Germinal center (tissue), 1 donor: ENCODE measurements at regions not wholly inside any gene's neighbourhood (a gene's known extent, or its start where the extent isn't known, plus 50 kb on each side); places are given as distances from the start of the nearest gene placed in this dataset.

Source experiments
- DNase-seq: peaks from one replicate; pipeline ENCODE4 v3.0.0; 2012; ENCODE audit warnings: mixed read lengths, low spot score

GRCh38 chr6:87806635-87807034 is 104.6 kb upstream of the AKIRIN2 start:
- DNase-seq: no peak

DNA sequence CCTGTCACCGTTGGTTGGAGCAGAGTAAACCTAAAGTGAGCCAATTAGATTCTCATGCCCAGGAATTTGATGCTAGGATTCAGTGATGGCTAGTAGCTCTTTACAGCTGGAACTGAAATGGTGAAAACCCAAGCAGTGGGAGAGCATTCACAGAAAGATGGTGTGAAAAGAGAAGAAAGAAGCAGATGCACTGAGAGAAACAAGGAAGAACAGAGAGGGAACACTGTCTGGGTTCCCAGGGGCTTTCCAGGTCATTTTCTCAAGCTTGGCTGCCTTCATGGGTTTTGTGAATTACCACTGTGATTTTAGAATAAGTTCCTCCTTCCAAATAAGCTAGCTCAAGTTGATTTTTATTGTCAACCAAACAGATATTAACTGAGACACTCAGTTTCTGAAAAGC is 104.1 kb upstream of the AKIRIN2 start:
- no peak for DNase-seq

DNA sequence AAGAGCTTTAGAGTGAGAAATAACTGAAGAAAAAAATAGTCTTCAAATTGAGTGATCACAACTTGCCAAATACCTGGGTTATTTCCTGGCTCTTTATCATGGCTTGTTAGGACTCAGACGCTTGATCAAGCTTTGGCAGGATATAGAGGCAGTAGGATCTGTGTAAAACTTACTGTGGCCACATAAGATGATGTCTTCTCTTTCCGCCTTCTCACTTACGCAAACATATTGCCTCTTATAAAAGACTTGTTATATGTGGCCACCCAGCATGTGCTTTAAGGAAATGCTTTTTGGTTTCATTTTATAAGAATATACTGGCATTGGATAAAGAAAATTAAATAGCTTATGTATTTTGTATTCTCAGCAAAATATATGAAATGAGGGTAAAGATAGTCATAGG is 101.8 kb upstream of the AKIRIN2 start:
- DNase-seq: no peak

DNA sequence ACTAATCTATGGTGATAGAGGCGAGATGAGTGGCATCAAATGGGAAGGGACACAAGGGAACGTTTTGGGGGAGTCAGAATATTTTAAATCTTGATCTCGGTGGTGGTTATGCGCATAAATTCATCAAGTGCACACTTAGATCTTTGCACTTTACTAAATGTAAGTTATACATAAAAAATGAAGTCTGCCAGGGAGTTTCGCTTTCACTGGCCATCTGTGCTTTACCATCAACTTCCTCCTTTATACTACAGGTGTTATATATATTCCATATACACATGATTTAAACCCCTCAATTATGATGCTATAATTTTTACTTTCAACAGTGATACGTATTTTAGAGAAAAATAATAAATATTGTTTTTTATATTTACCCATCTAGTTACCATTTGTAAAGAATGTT is 97.6 kb upstream of the AKIRIN2 start:
- peak; percentile 62 for DNase-seq

GRCh38 chr6:87798393-87799278 is 96.6 kb upstream of the AKIRIN2 start:
- no peak for DNase-seq

- DNase-seq: no peak
Measured at GRCh38 chr6:87794922-87795885, 93.2 kb upstream of the AKIRIN2 start.

DNA sequence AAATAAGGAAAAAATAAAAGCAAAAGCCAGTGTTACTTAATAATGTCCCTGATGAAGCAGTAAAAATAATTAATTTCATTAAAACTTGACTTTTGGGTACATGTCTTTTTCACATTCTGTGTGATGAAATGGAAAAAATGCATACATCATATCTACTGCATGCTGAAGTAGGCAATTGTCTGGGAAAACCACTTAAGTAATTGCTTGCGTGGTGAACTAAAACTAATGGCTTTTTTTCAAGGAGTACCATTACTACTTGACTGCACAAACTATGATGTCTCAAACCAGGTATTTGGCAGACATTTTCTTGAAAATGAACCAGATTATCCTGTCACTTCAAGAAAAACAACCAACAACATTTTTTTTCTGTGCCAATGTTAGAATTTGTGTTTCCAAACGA is 91.3 kb upstream of the AKIRIN2 start:
- no peak for DNase-seq

GRCh38 chr6:87791982-87792381 is 89.9 kb upstream of the AKIRIN2 start:
- no peak for DNase-seq

- DNase-seq: no peak
Measured at GRCh38 chr6:87791485-87791884, 89.5 kb upstream of the AKIRIN2 start.

DNA sequence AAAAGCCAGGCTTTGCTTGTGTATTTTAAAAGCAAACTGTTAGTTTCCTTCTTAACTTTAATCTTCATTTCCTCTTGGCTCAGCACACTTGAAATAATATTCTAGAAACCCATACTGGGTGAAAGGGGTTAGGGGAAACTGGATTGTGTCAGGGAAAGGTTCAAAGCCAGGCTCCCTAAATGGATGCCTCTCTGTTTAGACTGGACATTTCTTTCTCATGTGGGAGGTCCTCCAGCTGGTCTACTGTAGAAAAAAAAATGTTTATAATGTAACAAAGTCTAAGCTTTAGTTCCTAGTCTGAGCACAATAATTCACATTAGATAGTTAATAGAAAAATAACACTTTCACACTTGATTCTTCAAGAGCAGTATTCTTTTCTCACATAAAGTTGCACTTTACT is 89.0 kb upstream of the AKIRIN2 start:
- DNase-seq: no peak

DNA sequence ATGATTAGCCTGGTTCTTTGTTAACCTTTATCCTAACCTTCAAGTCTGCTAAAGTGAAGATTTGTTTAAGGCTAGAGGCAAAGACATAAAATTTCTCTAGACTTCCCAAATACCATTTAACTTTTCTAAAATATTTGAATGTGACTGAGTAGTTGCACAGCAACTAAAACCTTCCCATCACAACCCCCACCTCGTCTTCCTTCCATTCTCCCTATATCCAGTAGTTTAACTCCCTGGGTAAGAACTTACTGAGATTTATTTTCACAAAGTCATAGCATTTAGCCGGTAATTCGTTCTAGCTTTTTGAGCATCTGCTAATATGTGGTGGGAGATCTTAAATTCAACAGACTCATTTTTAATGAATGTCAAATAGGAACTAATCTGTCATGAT is 87.9 kb upstream of the AKIRIN2 start:
- no peak for DNase-seq

DNA sequence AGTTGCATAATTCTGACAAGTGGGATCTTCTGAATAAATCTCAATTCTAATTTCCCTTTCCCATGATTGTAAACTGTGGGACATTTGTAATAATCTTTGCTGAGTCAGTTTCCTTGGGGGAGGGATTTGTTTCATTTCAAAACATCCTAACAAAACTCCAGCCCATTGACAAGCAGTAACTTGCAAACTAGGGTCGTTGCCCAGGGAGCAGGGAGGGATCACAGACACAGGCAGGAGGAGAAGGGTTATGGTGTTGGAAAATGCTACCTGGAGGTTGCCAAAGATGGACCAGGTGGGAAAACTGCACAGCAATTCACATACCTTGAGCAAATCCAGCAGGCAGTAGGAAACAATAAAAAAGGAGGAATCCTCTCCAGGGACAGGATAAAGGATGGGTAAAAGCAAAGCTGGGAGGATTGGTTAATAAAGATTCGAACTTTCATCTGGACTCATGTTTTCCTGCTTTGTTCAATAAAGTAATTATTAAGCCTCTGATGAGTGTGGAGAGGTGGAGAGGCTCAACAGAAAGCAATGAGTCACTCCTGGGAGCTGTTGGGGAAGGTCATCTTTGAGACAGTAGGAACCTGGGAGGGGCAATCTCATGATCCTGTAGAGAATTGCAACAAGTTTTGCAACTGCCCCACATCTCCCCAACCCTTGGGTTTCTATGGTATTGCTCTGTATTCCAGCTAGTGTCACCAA is 87.3 kb upstream of the AKIRIN2 start:
- no peak for DNase-seq

GRCh38 chr6:87788141-87788540 is 86.1 kb upstream of the AKIRIN2 start:
- no peak for DNase-seq

DNA sequence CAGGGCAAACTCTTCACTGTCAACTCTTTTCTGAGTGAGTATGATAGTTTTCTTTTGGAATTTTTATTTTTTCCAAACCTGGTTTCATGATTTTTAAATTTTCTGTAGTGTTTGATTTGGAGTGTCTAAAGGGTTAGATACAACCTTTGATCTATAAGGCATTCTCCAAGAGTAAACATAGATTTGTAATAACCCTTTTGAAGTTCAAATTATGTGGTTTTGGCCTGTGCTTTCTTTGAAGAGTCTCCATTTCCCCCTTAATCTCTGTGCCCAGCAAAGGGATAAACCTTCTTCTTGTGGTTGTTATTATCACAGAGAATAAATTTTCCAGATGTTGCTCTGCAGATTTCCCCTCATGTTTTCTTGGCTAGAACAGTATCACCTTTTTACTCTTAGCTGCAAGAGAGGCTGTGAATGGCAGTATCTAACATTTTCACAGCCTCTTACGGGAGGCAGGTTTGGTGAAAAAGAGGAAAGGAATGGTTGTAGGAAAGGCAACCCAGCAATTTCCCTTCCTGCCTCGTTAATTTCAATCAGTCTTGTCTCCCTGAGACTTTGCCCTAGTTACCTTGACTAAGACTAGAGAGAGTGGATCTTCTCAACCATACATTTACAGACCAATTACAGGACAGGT is 83.3 kb upstream of the AKIRIN2 start:
- no peak for DNase-seq

GRCh38 chr6:87784690-87785089 is 82.7 kb upstream of the AKIRIN2 start:
- DNase-seq: no peak

DNA sequence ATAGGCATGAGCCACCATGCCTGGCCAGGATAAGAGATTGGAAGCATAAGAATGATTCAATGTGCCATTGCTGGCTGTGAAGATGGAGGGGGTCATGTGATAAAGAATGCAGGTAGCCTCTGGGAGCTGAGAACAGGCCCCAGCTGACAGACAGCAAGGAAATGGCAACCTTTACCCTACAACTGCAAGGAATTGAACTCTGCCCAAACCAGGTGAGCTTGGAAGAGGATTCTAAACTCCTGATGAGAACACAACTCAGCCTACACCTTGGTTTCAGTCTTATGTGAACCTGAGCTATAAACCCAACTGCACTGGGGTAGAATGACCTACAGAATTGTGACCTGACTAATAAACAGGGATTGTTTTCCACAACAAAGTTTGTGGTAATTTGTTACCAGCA is 82.0 kb upstream of the AKIRIN2 start:
- DNase-seq: no peak

GRCh38 chr6:87779542-87779941 is 77.5 kb upstream of the AKIRIN2 start:
- DNase-seq: no peak

- DNase-seq: no peak
Measured at GRCh38 chr6:87772597-87773530, 70.8 kb upstream of the AKIRIN2 start.

DNA sequence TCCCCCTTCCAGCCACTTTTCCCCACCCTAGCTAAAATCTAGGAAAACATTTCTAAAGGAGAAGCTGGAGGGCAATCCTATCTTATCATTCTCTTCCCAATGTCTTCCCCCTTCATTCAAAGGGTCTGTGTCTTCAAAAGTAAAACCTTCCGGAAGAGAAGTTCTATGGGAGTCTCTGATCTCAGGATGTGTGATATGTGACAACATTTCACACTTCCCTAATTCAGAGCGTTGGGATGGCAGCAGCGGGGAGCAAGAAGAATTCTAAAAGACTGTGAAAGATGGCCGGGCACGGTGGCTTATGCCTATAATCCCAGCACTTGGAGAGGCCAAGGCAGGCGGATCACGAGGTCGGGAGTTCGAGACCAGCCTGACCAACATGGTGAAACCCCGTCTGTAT is 65.4 kb upstream of the AKIRIN2 start:
- no peak for DNase-seq

DNA sequence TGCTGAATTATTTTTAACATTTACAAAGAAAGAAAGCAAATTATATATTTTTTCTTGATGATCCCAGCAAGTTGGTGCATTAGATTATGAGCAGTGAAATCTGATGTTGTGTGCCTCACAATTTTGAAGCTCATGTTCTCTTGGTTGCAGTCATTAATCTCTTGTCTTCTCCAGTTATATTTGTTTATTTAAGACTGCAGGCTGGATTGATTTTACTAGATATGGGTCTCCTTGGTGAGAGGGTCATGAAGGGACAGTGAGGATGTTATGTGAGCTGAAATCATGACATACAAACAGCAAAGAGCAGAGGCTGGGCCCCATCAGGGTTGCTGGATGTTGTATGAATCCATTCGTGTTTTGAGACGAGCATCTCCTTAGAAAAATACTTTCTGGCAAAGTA is 64.2 kb upstream of the AKIRIN2 start:
- DNase-seq: no peak

- no peak for DNase-seq
Measured at GRCh38 chr6:87763901-87764300, 61.9 kb upstream of the AKIRIN2 start.
